Stimulated activated CD8-positive, alpha-beta memory T cell treated with anti-CD3 and anti-CD28 coated beads, Interleukin-7, amount 100 ng/mL, for 1 hour (primary cell): ENCODE measurements at regions not wholly inside any gene's neighbourhood (a gene's known extent, or its start where the extent isn't known, plus 50 kb on each side); places are given as distances from the start of the nearest gene placed in this dataset.
"Not testable (repeated sequence)": the region's sequence is repeated elsewhere in the genome, so short reads cannot be mapped to it uniquely, and the experiment has no call there.

Experiments
- DNase-seq, 2 donors: peaks; one replicate each; pipeline ENCODE4 v3.0.0-alpha.2; 2020; ENCODE audit warnings: low read depth in 2 of 2

DNA sequence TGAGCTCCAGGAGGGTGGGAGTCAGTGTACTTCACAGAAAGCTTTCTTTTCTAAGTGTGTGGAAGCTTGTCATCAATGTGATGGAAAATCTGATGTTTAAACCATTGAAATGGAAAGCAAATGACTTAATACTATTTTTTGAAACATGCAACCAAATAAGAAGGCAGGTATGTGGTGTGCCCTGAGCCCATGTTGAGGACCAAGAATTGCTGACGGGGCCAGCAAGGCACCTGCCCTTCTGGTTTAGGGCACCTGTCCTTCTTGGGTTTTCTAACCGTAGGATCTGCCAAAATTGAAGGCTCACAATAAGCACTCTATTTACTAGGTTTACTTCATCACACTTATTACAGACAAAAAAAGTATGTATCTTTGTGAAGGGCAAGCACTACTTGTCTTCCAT is 537.7 kb downstream of the SOCS6 start:
- DNase-seq: no peak

DNA sequence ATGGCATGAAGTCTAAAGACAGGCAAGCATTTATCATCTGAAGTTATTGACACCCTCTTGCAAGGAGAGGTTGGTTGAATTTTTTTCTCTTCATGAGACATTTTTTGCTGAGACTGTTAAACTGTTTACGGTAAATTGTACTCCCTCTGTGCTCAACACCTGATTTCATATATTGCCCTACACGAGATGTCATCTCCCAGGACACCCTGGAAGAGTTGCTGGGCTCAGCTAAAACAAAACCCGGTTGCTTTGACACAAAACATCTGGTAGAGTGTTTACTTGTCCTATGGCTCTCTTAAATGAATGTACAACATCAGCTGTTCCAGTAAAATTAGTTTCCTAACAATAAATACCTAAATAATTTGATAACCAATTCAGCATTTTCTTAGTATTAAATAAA is 533.8 kb downstream of the SOCS6 start:
- no peak for DNase-seq

DNA sequence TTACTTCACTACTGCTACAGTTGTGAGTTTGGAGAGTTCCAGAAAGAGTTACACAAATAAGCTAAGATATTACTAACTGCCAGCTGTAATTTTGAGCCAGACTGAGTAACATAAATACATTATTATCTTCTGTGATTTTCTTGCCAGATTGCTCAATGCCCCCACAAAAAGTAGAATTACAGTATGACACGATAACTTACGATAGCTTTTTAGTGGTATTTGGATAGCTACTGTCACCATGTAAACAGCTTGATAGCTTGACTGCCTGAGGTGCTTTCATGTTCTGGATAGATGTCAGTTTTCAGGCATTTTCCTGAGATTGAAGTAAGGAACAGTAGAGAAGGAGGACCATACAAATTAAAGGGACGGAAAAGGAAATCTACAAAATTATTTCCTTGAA is 533.3 kb downstream of the SOCS6 start:
- no peak for DNase-seq

DNA sequence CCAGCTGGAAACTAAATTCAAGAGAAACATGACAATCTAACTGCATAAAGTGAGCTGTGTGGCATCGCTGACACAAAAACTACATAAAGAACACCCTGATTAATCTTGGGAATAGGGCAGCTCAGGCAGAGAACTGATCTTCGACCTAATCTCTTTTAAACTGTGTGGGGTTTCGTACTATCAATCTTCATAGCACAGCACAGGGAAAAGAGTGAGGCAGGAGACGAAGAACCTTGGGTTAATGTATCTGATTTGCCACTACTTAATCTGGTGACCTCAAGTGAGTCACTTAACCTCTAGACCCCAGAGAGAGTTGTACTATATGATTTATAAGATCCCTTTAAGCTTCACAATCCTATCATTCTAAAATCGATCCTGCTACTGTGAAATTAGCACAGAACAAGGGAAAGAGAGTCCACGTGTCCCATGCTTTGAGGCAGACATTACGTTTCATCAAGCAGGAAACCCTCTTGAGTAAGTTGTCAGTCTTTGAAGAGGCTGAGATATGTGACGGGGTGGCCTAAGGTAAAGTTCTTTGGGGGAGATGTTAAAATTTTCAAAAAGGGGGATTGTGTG is 519.7 kb downstream of the SOCS6 start:
- no peak for DNase-seq

DNA sequence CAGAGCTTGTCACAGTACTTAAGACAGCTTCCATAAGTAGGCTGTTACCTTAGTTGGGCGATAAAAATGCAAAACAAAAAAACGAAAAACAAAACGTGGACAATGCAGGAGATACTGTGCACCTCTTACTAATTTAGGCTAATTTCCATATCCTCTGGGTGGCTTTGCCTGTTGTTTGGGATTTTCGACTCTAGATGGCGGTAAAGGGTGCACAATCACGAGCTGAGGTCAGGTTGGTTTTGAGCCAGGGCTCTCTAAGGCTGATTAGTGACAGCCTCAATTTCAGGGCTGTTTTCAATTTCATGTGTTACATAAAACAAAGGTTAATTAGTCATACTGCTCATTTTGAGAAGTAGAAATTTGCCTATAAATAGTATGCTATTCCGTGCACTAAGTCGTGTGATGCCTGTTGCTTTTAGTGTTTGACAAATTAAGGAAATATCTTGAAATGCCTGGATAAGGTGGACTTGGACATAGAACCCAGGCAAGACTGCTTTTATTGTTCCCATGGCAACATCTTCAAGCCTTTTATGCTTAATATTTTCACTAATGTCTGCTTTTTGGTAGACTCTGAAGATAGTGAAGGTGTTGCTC is 493.1 kb downstream of the SOCS6 start:
- peak; percentile 10 to 35 for DNase-seq

DNA sequence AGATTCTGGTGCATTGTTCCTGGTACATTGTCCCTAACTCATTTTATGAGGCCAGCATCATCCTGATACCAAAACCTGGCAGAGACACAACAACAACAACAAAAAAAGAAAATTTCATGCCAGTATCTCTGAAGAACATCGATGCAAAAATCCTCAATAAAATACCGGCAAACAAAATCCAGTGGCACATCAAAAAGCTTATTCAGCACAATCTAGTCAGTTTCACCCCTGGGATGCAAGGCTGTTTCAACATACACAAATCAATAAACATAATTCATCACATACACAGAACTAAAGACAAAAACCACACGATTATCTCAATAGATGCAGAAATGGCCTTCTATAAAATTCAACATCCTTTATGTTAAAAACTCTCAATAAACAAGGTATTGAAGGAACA is 477.4 kb downstream of the SOCS6 start:
- DNase-seq: not testable (repeated sequence)

DNA sequence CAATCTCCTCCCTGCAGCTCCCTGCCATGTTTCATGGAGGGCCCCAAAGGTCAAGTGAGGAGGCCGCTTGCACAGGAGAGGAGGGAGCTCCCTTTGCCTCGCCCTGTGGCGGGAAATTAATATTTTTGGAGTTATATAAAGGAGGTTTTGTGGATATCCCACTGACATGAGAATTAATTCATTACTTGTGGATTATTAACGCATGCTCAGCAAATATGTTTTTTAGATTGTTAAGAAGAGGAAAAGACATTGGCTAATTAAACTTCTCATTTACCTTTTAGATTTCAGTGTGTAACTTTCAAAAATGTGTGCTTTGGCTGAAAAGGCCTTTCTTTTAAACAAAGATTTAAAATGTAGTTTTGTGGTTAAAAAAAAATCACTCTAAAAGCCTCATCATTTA is 474.0 kb downstream of the SOCS6 start:
- no peak for DNase-seq

DNA sequence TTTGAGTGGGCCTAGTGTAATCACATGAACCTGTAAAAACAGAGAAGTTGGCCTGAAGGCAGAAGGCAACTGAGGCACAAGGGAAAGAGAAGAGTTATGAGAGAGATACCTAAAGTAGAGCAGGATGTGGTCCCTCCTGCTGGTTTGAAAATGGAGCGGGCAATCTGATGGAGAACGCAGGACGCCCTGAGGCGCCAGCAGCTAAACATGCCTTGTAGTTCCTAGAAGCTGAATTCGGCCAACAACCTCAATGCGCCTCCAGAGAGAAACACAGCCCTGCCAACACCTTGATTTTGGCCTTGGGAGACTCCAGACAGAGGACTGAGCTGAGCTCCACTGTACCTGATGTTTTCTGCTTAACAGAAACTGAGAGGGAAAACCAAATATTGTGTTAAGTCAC is 469.9 kb downstream of the SOCS6 start:
- DNase-seq: no peak

DNA sequence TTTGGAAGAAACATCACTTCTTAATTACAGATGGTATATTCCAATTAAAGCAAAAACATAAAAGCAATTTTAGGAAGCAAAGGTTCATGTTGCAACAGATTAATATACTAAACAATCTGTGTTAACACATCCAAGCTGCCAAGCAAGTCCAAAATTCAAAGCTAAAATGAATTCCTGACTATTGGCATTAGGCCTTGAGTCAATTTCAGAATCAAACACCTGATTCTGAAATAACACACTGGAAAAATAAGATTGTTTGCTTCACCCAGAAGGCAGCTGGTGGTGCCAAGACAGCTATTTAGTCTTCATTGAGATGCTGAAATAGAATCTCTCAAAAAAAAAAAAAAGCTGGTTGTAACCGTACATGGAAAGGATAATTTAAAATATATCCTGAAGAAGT is 465.6 kb downstream of the SOCS6 start:
- DNase-seq: no peak

DNA sequence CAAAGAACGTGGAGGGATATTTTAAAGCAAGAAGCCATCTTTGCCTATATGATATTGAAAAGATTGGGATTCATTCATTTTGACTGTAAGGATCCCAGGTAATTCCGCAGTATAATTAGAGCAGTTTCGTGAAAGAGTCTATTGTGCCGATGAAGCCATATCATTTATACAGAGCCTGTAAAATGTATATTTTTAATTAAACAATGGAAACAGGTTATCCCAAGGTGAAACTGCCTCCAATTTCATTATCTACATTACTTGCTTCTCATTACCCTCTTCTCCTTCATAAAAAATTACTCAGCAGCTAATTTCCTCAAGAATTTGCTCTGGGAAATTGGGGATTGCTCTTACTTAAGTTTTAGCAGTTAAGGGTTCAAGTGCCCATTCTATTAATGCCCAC is 444.1 kb downstream of the SOCS6 start:
- DNase-seq: no peak

DNA sequence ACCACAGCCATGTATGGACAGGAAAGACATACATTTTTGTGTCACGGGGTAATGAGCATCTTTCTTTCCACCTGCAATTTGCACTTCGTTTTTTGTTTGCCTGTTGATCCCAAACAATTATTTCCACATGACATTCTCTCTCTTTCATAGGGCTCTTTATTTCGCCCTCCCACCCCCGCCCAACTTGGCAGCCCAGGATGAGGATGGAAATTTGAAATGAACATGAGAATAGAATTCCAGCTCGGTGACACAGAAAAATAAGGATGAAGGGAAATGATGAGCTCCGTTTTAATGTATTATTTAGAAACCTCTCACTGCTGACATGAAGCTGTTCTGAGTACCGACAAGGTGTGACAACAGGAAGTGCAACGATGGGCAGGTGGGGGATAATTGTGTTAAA is 443.3 kb downstream of the SOCS6 start:
- DNase-seq: no peak

DNA sequence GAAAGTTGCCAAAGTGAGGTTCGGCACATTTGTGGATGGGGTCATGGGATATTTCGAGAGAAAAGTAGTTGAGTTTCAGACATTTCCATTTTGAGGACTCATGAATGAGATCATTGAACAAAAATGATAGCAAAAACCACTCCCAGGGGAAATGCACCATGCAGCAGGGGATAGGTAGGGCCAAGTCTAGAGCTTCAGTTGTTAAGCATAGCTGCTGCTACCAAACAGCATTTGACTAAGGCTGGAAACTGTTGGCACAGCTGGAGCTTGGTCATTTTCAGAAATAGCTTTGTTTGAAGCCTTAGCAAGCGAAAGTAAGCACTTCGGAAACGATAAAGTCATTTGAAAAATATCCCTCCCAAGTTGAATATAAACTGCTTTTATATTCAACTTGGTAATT is 431.8 kb downstream of the SOCS6 start:
- no peak for DNase-seq

DNA sequence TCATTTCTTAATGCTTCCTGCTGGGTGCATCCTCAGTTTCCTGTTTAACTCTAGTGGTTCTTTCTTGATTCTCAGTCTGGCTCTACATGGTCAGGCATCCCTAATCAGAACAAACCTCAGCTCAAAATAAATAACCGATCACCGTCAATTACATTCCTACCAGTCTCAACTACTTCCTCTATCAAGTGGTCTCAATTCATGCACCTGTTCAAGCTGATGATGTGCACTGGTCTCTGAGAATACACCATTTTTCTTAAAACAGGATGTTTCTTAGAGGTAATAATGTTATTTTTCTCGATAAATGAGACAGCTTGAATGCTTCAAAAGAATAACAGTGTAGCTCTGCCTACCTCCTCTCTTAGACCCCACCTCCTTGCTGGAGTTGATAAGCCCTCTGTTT is 420.9 kb downstream of the SOCS6 start:
- DNase-seq: no peak

DNA sequence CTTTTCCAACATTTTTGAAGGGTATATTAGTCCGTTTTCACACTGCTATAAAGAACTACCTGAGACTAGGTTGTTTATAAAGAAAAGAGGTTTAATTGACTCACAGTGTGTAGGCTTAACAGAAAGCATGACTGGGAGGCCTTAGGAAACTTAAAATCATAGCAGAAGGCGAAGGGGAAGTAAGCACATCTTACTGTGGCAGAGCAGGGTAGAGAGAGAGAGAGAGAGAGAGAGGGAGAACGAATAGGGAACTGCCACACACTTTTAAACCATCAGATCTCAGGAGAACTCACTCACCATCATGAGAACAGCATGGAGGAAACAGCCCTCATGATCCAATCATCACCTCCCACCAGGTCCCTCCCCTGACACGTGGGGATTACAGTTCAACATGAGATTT is 420.3 kb downstream of the SOCS6 start:
- no peak for DNase-seq

DNA sequence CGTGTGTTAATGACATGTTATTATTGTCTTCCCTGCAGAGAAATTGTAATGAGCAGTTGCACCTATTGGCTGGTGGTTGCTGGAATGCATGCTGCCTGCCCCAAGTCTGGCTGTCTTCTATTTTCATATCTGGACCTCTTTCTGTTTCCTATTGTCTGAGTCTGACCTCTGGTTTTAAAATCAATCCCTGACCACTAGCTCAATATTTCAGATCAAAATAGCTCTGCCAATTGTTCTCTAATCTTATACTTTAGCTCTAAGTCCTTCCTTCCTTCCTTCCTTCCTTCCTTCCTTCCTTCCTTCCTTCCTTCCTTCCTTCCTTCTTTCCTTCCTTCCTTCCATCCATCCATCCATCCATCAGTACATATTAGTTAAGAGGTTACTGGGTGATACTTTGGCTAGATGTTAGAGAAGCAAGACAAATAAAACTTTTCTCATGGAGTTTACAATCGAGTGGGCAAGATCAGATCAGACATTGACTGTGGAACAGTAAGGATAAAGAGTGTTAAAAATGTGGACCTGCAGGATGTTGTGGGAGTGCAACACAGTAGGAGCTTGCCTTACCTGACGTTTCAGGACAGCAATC is 417.1 kb downstream of the SOCS6 start:
- DNase-seq: no peak

DNA sequence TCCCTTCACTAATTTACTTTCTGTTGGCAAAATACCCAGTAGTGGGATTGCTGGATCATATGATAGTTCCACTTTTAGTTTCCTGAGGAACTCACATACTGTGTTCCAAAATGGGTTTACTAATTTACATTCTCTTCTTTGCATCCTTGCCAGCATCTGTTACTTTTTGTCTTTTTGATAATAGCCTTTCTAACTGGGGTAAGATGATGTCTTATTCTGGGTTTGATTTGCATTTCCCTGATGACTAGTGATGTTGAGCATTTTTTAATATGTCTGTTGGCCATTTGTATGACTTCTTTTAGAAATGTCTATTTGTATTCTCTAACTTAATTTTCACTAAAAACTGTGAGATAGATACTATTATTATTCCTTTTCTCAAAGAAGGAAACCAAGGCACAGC is 411.7 kb downstream of the SOCS6 start:
- DNase-seq: no peak

DNA sequence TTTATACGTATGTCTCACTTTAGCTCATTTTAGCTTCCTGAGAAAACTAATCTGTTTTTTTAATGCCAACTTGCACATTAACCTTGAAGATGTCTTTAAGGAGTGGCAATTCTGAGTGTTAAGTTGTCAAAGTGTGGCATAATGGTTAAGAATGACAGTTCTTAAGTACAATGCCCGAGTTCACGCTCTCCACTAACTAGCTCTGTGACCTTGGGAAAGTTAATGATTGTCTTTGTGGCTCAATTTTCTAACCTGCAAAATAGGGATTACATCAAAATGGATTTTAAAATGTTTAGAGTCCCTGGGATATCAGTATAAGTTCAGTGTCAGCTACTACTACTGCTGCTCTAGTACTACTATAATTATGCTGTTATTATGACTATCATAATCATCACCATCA is 409.7 kb downstream of the SOCS6 start:
- no peak for DNase-seq

DNA sequence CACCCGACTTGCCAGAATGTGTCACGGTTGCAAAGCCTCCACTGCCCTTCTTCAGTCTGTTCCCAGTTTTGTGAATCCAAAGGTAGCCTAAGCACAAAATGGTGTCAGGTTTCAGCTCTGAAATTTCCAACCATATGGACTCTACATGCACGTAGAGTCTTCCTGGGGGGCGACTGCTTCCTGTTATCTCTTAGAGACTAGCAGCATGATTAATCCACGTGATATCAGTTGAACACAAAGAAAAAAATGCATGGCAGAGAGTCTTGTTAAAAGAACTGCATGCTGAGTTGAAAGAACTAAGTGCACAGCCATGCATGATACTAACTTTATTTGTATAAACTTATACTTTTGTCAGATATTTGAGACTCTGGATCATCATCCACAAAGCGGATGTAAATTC is 404.4 kb downstream of the SOCS6 start:
- no peak for DNase-seq

DNA sequence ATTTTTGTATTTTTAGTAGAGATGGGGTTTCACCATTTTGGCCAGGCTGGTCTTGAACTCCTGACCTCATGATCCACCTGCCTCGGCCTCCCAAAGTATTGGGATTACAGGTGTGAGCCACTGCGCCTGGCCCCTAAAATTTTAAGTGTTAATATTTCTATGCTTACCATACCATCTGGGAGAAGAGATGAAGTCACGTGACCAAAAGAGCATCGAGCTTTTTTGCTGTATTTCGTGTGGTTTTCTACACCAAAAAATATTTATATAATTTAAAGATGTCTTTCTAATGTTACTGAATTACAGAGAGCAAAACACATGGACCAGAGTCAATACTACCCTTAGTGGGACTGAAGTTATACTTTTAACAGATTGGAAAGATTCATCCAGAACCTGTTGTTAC is 400.9 kb downstream of the SOCS6 start:
- DNase-seq: not testable (repeated sequence)

DNA sequence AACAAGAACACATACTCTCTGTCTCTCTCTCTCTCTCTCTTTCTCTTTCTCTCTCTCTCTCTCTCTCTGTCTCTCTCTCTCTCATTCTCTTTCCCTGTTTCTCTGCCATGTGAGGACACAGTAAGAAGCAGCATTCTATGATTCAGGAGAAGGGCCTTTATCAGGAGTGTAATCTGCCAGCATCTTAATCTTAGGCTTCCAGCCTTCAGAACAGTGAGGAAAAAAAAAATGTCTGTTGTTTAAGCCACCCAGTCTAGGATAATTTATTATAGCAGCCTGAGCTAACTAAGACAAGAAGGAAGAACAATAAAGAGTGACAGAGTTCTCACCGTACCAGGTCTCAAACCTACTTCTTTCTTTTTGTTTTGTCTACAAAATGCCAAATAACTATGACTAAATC is 399.4 kb downstream of the SOCS6 start:
- DNase-seq: no peak

DNA sequence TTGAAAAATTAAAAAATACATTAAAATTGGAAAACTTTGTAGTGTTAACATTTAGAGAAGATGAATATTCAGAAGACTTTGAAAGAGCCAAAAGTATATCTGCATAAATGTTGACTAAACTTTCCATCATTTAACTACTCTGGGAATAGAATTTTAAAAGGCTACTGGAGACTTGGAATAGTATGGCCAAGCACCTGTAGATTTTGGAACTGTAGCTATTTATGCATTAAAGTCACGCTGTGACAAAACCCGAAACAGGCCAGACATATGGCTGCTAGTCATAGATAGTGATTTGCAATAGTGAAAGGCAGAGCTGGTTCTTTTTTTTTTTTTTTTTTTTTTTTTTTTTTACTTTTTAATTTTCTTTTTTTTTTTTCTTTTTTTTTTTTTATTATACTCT is 396.0 kb downstream of the SOCS6 start:
- DNase-seq: no peak

DNA sequence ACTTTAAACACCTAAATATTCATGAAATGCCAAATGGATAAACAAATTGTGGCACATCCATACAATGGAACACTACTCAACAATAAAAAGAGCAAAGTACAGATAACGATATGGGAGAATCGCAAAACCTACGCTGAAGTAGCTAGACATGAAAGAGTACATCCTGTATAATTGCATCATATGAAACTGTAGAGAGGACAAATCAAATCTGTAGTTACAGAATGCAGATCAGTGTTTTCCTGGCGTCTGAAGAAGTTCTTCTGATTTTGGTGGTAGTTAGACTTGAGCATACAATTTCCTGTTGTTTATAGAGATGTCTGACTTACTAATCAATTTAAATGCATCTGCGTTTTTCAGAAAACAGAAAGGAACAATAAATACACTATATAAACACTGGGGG is 394.4 kb downstream of the SOCS6 start:
- DNase-seq: no peak

DNA sequence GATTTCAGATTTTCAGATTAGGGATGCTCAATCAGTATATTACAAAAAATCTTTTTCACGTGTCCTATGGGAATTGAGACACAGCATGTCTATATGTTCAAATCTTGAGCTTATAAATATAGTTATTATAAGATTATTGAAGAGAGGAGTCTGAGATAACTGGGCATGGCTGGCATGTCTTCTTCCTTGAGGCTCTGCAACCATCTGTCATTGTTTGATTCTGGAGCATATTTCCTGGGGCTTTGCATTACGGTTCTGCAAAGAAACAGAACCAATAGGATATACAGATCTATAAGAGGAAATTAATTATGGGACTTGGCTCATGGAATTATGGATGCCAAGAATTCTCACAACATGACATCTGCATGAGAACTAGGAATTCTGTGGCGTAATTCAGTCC is 386.1 kb downstream of the SOCS6 start:
- DNase-seq: no peak

DNA sequence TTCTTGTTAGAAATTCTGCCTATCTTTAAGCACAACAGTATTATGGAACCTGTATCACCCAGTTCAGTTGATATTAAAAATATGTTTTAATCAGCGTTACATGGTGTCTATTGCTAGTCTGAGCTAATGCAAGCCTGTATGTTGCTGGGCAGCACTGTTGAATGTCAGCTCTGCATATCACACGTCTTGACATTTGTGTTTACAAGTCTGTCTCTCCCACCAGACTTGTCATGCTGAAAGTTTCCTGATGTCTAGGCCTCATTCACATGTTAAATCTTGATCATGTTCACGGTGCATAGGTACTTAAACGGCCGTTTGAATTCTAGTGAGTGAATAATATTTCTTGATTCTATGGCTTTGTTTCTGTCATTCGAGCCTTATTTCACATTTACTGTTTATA is 385.0 kb downstream of the SOCS6 start:
- no peak for DNase-seq
